ENCODE measurements at regions not wholly inside any gene's neighbourhood (a gene's known extent, or its start where the extent isn't known, plus 50 kb on each side); places are given as distances from the start of the nearest gene placed in this dataset.

- TF ChIP-seq ZNF8 (CRISPR knock-in tag; IDR thresholded peaks at IDR 0.05) (no peak), ARNTL (CRISPR knock-in tag; IDR thresholded peaks at IDR 0.05; ENCODE audit: borderline replicate concordance, low read depth) (no peak)
- no peak for ATAC-seq
These were observed 118.1 kb upstream of the ADCY1 start for GRCh38 chr7:45456105-45456504.

- no peak for TF ChIP-seq ZNF8 (CRISPR knock-in tag; IDR thresholded peaks at IDR 0.05)
- TF ChIP-seq ISL1 (CRISPR knock-in tag; IDR thresholded peaks at IDR 0.05), result no peak
- no peak for TF ChIP-seq PATZ1 (CRISPR knock-in tag; IDR thresholded peaks at IDR 0.05; ENCODE audit: borderline replicate concordance)
- no peak for TF ChIP-seq ZFP30 (CRISPR knock-in tag; IDR thresholded peaks at IDR 0.05)
- TF ChIP-seq ZFP3 (CRISPR knock-in tag; IDR thresholded peaks at IDR 0.05), result no peak
- ATAC-seq, result no peak
These were observed 117.2 kb upstream of the ADCY1 start for GRCh38 chr7:45456747-45457524.

GRCh38 chr7:45457591-45457990 is 116.6 kb upstream of the ADCY1 start:
- TF ChIP-seq ZFP30 (CRISPR knock-in tag; IDR thresholded peaks at IDR 0.05) (no peak), SNAI2 (CRISPR knock-in tag; IDR thresholded peaks at IDR 0.05) (no peak), ESRRG (CRISPR knock-in tag; IDR thresholded peaks at IDR 0.05) (no peak), PPARA (CRISPR knock-in tag; IDR thresholded peaks at IDR 0.05; ENCODE audit: borderline replicate concordance) (no peak), CSDC2 (CRISPR knock-in tag; IDR thresholded peaks at IDR 0.05) (no peak), OSR1 (CRISPR knock-in tag; IDR thresholded peaks at IDR 0.05) (no peak), TOX (CRISPR knock-in tag; IDR thresholded peaks at IDR 0.05; ENCODE audit: borderline replicate concordance) (no peak)
- no peak for ATAC-seq

GRCh38 chr7:45459476-45459875 is 114.7 kb upstream of the ADCY1 start:
- no peak for ATAC-seq
- no peak for TF ChIP-seq PPARA (CRISPR knock-in tag; IDR thresholded peaks at IDR 0.05; ENCODE audit: borderline replicate concordance)
- no peak for TF ChIP-seq ZFP30 (CRISPR knock-in tag; IDR thresholded peaks at IDR 0.05)
- no peak for TF ChIP-seq TCF4 (CRISPR knock-in tag; IDR thresholded peaks at IDR 0.05; ENCODE audit: borderline replicate concordance)
- TF ChIP-seq TSHZ2 (CRISPR knock-in tag; IDR thresholded peaks at IDR 0.05), result no peak
- no peak for TF ChIP-seq PATZ1 (CRISPR knock-in tag; IDR thresholded peaks at IDR 0.05; ENCODE audit: borderline replicate concordance)
- no peak for TF ChIP-seq ZFP3 (CRISPR knock-in tag; IDR thresholded peaks at IDR 0.05)
- no peak for TF ChIP-seq CREB5 (CRISPR knock-in tag; IDR thresholded peaks at IDR 0.05; ENCODE audit: low read depth)
- no peak for TF ChIP-seq TOX (CRISPR knock-in tag; IDR thresholded peaks at IDR 0.05; ENCODE audit: borderline replicate concordance)
- no peak for TF ChIP-seq CSDC2 (CRISPR knock-in tag; IDR thresholded peaks at IDR 0.05)
- TF ChIP-seq OSR1 (CRISPR knock-in tag; IDR thresholded peaks at IDR 0.05), result no peak
- TF ChIP-seq ESRRG (CRISPR knock-in tag; IDR thresholded peaks at IDR 0.05), result no peak

GRCh38 chr7:45460379-45460778 is 113.8 kb upstream of the ADCY1 start:
- no peak for ATAC-seq
- TF ChIP-seq CREB5 (CRISPR knock-in tag; IDR thresholded peaks at IDR 0.05; ENCODE audit: low read depth) (no peak), OSR1 (CRISPR knock-in tag; IDR thresholded peaks at IDR 0.05) (no peak), CSDC2 (CRISPR knock-in tag; IDR thresholded peaks at IDR 0.05) (no peak), TOX (CRISPR knock-in tag; IDR thresholded peaks at IDR 0.05; ENCODE audit: borderline replicate concordance) (no peak), ISL1 (CRISPR knock-in tag; IDR thresholded peaks at IDR 0.05) (no peak), PPARA (CRISPR knock-in tag; IDR thresholded peaks at IDR 0.05; ENCODE audit: borderline replicate concordance) (no peak), ESRRG (CRISPR knock-in tag; IDR thresholded peaks at IDR 0.05) (no peak), GLIS3 (CRISPR knock-in tag; IDR thresholded peaks at IDR 0.05) (no peak), ZC3H10 (CRISPR knock-in tag; IDR thresholded peaks at IDR 0.05) (no peak), ARNTL (CRISPR knock-in tag; IDR thresholded peaks at IDR 0.05; ENCODE audit: borderline replicate concordance, low read depth) (no peak), PATZ1 (CRISPR knock-in tag; IDR thresholded peaks at IDR 0.05; ENCODE audit: borderline replicate concordance) (no peak), CSRNP3 (CRISPR knock-in tag; IDR thresholded peaks at IDR 0.05) (no peak), RARB (CRISPR knock-in tag; IDR thresholded peaks at IDR 0.05) (no peak)

Data from SK-N-SH treated with all-trans-retinoic acid at 6 μM for 48 hours (cell line).